ENCODE measurements at regions not wholly inside any gene's neighbourhood (a gene's known extent, or its start where the extent isn't known, plus 50 kb on each side); places are given as distances from the start of the nearest gene placed in this dataset.

DNA sequence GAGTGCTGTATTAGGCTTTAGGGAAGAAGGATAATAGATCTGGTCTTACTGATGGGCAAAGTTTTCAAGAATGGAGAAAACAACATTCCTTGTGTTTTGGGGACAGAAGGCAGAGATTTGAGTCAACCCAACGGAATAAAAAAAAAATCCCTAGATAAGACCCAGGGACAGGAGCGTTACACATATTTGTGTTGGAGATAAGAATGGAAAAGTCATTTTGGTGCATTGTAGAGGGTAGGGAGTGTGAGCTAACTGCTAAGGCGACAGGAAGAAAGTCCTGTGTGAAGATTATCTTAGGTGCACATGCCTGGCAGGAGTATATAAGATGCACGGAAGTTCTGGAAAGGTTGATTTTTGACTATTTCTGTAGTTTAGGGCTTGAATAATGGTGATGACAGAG is 450.3 kb upstream of the ARGLU1 start (continued):
- TF ChIP-seq, protein P1, sequence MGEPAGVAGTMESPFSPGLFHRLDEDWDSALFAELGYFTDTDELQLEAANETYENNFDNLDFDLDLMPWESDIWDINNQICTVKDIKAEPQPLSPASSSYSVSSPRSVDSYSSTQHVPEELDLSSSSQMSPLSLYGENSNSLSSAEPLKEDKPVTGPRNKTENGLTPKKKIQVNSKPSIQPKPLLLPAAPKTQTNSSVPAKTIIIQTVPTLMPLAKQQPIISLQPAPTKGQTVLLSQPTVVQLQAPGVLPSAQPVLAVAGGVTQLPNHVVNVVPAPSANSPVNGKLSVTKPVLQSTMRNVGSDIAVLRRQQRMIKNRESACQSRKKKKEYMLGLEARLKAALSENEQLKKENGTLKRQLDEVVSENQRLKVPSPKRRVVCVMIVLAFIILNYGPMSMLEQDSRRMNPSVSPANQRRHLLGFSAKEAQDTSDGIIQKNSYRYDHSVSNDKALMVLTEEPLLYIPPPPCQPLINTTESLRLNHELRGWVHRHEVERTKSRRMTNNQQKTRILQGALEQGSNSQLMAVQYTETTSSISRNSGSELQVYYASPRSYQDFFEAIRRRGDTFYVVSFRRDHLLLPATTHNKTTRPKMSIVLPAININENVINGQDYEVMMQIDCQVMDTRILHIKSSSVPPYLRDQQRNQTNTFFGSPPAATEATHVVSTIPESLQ (CRISPR knock-in tag; IDR thresholded peaks at IDR 0.05), result no peak
- TF ChIP-seq, protein P2, sequence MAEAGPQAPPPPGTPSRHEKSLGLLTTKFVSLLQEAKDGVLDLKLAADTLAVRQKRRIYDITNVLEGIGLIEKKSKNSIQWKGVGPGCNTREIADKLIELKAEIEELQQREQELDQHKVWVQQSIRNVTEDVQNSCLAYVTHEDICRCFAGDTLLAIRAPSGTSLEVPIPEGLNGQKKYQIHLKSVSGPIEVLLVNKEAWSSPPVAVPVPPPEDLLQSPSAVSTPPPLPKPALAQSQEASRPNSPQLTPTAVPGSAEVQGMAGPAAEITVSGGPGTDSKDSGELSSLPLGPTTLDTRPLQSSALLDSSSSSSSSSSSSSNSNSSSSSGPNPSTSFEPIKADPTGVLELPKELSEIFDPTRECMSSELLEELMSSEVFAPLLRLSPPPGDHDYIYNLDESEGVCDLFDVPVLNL (CRISPR knock-in tag; IDR thresholded peaks at IDR 0.05; ENCODE audit: borderline replicate concordance, low read depth), result no peak

DNA sequence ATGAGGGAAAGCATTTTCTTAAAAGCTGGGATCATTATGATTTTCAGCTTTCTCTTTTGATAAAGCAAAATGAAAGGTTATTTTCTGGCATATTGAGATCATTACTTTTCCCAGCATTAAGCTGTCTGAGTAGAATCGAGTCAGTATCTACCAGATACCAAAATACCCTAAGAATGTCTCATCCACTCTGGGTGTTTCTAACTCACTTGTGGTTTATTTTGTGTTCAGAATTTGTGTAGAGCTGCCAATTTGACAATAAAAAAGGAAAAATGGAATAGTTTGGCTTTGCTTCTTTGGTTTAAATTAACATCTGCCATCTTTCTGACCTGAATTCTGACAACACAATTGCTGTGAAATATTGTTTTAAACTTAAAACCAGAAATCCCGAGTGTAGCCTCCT is 438.7 kb upstream of the ARGLU1 start:
- no peak overlapping the region for H3K4me3 Mint-ChIP-seq
- H3K4me1 Mint-ChIP-seq, result no peaks in the 10 kb centered on the region
- ChIA-PET CTCF (no interaction called here), POLR2A (no interaction called here)
- ATAC-seq (no peak), DNase-seq (ENCODE audit: low spot score) (no peak)
- no peak overlapping the region for H3K27ac Mint-ChIP-seq
- no peaks in the 10 kb centered on the region for H3K27me3 Mint-ChIP-seq (ENCODE audit: low read depth)
- TF ChIP-seq, protein P3, sequence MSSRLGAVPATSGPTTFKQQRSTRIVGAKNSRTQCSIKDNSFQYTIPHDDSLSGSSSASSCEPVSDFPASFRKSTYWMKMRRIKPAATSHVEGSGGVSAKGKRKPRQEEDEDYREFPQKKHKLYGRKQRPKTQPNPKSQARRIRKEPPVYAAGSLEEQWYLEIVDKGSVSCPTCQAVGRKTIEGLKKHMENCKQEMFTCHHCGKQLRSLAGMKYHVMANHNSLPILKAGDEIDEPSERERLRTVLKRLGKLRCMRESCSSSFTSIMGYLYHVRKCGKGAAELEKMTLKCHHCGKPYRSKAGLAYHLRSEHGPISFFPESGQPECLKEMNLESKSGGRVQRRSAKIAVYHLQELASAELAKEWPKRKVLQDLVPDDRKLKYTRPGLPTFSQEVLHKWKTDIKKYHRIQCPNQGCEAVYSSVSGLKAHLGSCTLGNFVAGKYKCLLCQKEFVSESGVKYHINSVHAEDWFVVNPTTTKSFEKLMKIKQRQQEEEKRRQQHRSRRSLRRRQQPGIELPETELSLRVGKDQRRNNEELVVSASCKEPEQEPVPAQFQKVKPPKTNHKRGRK (CRISPR knock-in tag; IDR thresholded peaks at IDR 0.05; ENCODE audit: borderline replicate concordance), result no peak
- no peak for TF ChIP-seq ZNF671 (CRISPR knock-in tag; IDR thresholded peaks at IDR 0.05)
- TF ChIP-seq, protein P4, sequence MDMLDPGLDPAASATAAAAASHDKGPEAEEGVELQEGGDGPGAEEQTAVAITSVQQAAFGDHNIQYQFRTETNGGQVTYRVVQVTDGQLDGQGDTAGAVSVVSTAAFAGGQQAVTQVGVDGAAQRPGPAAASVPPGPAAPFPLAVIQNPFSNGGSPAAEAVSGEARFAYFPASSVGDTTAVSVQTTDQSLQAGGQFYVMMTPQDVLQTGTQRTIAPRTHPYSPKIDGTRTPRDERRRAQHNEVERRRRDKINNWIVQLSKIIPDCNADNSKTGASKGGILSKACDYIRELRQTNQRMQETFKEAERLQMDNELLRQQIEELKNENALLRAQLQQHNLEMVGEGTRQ (CRISPR knock-in tag; IDR thresholded peaks at IDR 0.05), result no peak
- TF ChIP-seq, protein P5, sequence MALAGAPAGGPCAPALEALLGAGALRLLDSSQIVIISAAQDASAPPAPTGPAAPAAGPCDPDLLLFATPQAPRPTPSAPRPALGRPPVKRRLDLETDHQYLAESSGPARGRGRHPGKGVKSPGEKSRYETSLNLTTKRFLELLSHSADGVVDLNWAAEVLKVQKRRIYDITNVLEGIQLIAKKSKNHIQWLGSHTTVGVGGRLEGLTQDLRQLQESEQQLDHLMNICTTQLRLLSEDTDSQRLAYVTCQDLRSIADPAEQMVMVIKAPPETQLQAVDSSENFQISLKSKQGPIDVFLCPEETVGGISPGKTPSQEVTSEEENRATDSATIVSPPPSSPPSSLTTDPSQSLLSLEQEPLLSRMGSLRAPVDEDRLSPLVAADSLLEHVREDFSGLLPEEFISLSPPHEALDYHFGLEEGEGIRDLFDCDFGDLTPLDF (CRISPR knock-in tag; IDR thresholded peaks at IDR 0.05), result no peak
- H3K36me3 Mint-ChIP-seq, result no peaks in the 10 kb centered on the region
- no peaks in the 10 kb centered on the region for H3K9me3 Mint-ChIP-seq

DNA sequence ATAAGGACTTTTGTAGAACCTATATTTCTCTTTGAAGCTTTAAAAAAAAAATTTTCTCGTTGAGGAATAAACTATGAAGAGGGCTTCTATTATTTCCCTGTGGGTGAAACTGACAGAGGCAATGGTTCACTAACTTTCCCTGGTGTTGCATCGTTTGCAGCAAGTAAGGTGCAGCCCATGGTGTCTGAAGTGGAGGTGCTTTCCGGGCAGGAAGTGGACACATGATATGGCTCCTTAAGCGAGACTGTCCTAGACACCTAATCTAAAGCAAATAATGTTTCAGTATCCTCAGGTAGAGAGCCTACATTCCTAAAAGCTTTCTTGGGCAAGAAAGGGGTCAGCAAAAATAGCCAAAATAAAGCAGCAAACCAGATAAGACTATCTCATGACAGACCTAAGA is 437.6 kb upstream of the ARGLU1 start:
- Mint-ChIP-seq H3K27ac (no peak overlapping the region), H3K36me3 (no peaks in the 10 kb centered on the region), H3K4me1 (no peaks in the 10 kb centered on the region), H3K4me3 (no peak overlapping the region), H3K27me3 (ENCODE audit: low read depth) (no peaks in the 10 kb centered on the region), H3K9me3 (no peaks in the 10 kb centered on the region)
- ChIA-PET POLR2A (no interaction called here), CTCF (no interaction called here)
- no peak for DNase-seq (ENCODE audit: low spot score)
- TF ChIP-seq ZNF263 (CRISPR knock-in tag; IDR thresholded peaks at IDR 0.05; ENCODE audit: low read depth) (no peak), MXD4 (CRISPR knock-in tag; IDR thresholded peaks at IDR 0.05; ENCODE audit: borderline replicate concordance) (no peak), NFATC4 (CRISPR knock-in tag; IDR thresholded peaks at IDR 0.05) (no peak), RELA (CRISPR knock-in tag; IDR thresholded peaks at IDR 0.05; ENCODE audit: borderline replicate concordance) (no peak), FOXJ3 (CRISPR knock-in tag; IDR thresholded peaks at IDR 0.05; ENCODE audit: borderline replicate concordance) (no peak), OVOL2 (CRISPR knock-in tag; IDR thresholded peaks at IDR 0.05; ENCODE audit: borderline replicate concordance) (no peak)
- TF ChIP-seq, protein P6, sequence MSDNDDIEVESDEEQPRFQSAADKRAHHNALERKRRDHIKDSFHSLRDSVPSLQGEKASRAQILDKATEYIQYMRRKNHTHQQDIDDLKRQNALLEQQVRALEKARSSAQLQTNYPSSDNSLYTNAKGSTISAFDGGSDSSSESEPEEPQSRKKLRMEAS (CRISPR knock-in tag; IDR thresholded peaks at IDR 0.05), result no peak
- TF ChIP-seq, protein P7, sequence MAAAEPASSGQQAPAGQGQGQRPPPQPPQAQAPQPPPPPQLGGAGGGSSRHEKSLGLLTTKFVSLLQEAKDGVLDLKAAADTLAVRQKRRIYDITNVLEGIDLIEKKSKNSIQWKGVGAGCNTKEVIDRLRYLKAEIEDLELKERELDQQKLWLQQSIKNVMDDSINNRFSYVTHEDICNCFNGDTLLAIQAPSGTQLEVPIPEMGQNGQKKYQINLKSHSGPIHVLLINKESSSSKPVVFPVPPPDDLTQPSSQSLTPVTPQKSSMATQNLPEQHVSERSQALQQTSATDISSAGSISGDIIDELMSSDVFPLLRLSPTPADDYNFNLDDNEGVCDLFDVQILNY (CRISPR knock-in tag; IDR thresholded peaks at IDR 0.05), result no peak
- no peak for ATAC-seq
